Cardiac fibroblast (primary cell): ENCODE measurements at regions not wholly inside any gene's neighbourhood (a gene's known extent, or its start where the extent isn't known, plus 50 kb on each side); places are given as distances from the start of the nearest gene placed in this dataset.
A peak's percentile ranks its signal among the peaks of the same experiment; 100 is the strongest.

Source experiments
- DNase-seq, 2 donors: peaks; one replicate each; pipeline versions ENCODE4 v3.0.0 to v3.0.0-alpha.2; 2010; ENCODE audit warnings: low read depth in 2 of 2
- H3K4me3 ChIP-seq, 2 donors: replicated peaks in 1 of 2; 1 replicate in 1 of 2; 2 replicates in 1 of 2; pipeline ENCODE4 v1.5.1; 2011; ENCODE audit warnings: low read depth in 2 of 2, low read length in 2 of 2, mild to moderate bottlenecking in 2 of 2, moderate library complexity in 1 of 2
- TF ChIP-seq, protein P1 (sequence below): IDR thresholded peaks from one replicate; pipeline ENCODE4 v1.5.1; 2011; ENCODE audit warnings: low read depth, mild to moderate bottlenecking, low read length, inconsistent platforms

DNA sequence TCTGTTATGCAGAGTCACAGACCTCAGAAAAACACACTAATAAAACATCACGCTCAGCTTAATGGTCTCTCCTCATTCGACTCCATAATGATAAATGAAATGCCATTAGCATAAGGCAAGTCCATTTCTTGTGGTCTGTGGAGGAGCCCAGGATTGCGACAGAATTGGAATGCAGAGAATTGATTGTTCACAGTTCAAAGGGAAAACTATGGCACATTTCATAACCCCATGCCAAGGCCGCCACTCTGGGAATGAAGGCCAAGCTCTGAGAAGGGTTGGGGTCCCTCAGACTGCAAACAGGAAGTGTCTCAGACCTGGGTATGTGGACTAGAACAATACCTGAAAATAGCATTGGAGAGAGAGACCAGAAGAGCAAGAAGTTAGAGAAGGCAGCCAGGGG is 398.9 kb downstream of the ADRA2A start:
- TF ChIP-seq, protein P1, sequence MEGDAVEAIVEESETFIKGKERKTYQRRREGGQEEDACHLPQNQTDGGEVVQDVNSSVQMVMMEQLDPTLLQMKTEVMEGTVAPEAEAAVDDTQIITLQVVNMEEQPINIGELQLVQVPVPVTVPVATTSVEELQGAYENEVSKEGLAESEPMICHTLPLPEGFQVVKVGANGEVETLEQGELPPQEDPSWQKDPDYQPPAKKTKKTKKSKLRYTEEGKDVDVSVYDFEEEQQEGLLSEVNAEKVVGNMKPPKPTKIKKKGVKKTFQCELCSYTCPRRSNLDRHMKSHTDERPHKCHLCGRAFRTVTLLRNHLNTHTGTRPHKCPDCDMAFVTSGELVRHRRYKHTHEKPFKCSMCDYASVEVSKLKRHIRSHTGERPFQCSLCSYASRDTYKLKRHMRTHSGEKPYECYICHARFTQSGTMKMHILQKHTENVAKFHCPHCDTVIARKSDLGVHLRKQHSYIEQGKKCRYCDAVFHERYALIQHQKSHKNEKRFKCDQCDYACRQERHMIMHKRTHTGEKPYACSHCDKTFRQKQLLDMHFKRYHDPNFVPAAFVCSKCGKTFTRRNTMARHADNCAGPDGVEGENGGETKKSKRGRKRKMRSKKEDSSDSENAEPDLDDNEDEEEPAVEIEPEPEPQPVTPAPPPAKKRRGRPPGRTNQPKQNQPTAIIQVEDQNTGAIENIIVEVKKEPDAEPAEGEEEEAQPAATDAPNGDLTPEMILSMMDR: no peak
- DNase-seq: peak in 1 of 2 donors; percentile 15
- no peak overlapping the region for H3K4me3 ChIP-seq

DNA sequence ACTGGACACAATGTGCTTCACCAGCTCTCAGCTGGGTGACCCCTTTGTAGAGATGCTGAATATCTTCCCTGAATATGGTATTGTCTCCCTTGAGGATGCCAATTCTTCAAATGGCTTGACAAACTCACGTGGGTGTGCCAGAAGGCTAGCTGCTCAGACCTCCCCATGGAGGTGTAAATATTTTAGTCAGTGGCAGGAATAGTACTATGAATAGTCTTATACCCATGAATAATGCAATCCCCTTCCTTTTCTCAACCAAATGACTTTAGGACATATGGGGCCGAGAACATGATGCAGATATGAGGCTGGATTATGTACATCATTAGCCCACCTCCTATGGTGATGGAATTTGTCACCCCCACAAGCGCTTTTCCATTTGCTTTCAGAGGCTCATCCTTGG is 401.8 kb downstream of the ADRA2A start:
- H3K4me3 ChIP-seq: no peak overlapping the region

DNA sequence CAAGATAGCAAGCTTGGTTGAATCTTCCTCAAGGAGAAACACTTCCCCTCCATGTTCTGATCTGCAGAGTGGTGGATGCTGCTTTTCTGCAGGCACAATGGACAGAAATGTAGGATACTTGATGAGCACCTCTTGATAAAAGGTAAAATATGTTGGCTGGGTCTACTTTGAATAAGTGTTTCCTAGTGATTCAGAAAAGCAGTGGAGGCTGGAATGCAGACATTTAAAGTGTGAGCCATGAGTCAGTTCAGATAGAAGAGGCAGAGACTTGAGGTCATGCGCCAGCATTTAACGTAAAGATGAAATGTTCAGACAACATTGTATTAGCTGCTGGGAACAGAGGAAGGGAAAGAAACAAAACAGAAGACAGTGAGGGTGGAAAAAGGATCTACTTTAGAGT is 403.1 kb downstream of the ADRA2A start:
- TF ChIP-seq, protein P1: no peak
- H3K4me3 ChIP-seq: no peak overlapping the region
- DNase-seq: peak in 1 of 2 donors; percentile 10

More for the DNA sequence above, 401.8 kb downstream of the ADRA2A start:
- DNase-seq: no peak
- TF ChIP-seq, protein P1: no peak

DNA sequence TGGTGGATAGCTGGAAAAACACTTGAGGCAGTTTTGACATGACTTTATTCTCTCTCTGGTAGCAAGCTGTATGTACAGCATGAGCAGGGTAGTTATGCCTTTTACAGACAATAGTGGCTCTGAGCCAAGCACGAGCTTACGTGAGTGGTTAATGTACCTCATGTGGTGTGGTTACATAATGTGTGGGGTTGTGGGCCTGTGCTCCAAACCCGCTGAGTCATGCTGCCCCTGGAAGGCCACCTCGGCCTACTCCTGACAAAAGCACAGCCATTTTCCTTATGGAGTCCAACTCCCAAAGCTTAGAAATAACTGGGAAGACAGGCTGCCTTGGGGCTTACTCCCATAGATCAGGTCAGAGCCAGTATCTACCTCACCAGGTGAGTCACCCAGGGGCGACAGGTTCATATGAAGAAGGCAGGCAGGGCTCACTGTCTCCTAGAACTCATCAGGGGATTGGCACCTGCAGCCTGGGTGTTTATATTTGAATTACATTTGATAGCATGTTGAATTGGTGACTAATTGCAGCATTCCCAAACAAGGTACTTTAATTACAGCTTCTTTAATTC is 404.5 kb downstream of the ADRA2A start:
- TF ChIP-seq, protein P1: no peak
- H3K4me3 ChIP-seq: no peak overlapping the region
- peak in 1 of 2 donors; percentile 12 for DNase-seq

DNA sequence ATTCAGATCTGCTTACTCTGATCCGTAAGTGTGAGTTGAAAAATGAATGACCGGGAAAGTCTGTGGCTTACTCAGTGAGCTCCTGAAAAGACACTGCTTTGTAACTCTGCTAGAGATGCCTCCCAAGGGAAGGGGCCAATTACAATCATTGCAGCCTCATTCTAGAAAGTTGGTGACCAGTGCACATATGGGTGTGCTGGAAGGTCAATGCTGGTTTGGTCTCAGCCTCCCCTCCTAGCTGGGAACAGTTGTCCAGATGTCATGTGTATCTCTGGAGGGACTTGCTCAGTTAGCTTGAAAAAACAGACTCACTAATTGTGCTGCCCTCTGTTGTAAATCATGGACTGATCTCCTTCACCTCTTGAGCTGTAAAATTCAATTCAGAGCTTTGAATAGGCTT is 405.0 kb downstream of the ADRA2A start:
- TF ChIP-seq, protein P1: no peak
- DNase-seq: no peak
- no peak overlapping the region for H3K4me3 ChIP-seq

DNA sequence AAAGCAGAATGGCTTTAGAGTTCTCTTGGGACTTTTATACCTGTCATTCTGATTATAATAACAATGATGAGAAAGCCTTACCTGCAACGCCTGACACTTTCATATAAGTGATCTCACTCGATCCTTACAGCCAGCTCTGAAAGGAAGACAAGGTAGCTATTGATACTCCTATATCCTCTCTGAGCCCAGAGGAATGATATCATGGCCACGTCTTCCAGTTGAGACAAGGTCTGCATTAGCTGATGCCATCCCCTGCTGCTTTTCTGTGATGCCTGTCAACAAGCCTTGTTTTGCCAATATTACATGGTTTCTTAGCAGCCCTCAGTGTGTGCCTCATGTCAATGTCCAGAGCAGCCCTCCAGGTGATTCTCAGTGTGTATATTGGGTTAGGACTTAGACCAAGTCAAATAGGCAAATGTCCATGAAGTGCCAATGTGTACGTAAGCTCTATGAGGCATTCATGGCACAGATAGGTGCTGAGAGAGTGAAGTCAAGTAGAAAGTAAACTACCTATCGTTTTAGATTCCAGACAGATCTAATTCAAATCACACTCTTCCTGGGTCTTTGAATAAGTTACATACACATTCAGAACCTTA is 405.9 kb downstream of the ADRA2A start:
- DNase-seq: no peak
- TF ChIP-seq, protein P1: no peak

DNA sequence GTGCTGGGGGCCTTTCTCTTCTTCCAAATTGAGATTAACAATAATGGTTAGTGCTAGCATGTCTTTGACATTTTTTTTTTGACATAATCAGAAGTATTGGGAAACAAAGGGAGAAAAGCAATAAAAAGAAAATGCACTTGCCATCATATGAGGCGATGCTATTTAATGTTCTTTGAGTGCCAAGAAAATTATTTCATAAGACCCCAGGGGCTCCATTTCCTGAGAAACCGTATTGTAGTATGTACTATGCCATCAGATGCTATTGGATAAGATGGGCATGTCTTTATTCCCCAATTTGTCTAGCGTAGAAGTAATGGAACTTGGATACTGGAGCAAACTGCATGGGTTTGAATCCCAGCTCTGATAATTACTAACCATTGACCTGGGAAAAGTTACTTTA is 408.9 kb downstream of the ADRA2A start:
- DNase-seq: no peak
- TF ChIP-seq, protein P1: no peak
- no peak overlapping the region for H3K4me3 ChIP-seq

More for the DNA sequence above, 405.9 kb downstream of the ADRA2A start:
- H3K4me3 ChIP-seq: no peak overlapping the region
